AG08395 (cell line): ENCODE measurements at regions not wholly inside any gene's neighbourhood (a gene's known extent, or its start where the extent isn't known, plus 50 kb on each side); places are given as distances from the start of the nearest gene placed in this dataset.
"Not testable (repeated sequence)": the region's sequence is repeated elsewhere in the genome, so short reads cannot be mapped to it uniquely, and the experiment has no call there.

Experiments
- DNase-seq: peaks from one replicate; pipeline ENCODE4 v3.0.0; 2012; ENCODE audit warnings: mixed read lengths, low spot score

- DNase-seq = peak; percentile 9
Observed at GRCh38 chr17:30686538-30687479, 137.7 kb downstream of the CRLF3 start.

- not testable (repeated sequence) for DNase-seq
Observed at GRCh38 chr17:30682280-30682679, 142.2 kb downstream of the CRLF3 start.

- not testable (repeated sequence) for DNase-seq
Observed at GRCh38 chr17:30680681-30681080, 143.8 kb downstream of the CRLF3 start.

GRCh38 chr17:30677550-30678249 is 146.8 kb downstream of the CRLF3 start:
- no peak for DNase-seq

GRCh38 chr17:30675777-30676492 is 148.6 kb downstream of the CRLF3 start:
- not testable (repeated sequence) for DNase-seq

GRCh38 chr17:30669217-30669649 is 155.3 kb downstream of the CRLF3 start:
- not testable (repeated sequence) for DNase-seq

- DNase-seq = not testable (repeated sequence)
Observed at GRCh38 chr17:30668360-30669181, 155.9 kb downstream of the CRLF3 start.

- not testable (repeated sequence) for DNase-seq
Observed at GRCh38 chr17:30667657-30668359, 156.7 kb downstream of the CRLF3 start.

GRCh38 chr17:30666838-30667656 is 157.4 kb downstream of the CRLF3 start:
- not testable (repeated sequence) for DNase-seq

GRCh38 chr17:30663727-30664455 is 160.6 kb downstream of the CRLF3 start:
- not testable (repeated sequence) for DNase-seq

- not testable (repeated sequence) for DNase-seq
Observed at GRCh38 chr17:30657148-30657547, 167.3 kb downstream of the CRLF3 start.

GRCh38 chr17:30653038-30653437 is 171.5 kb downstream of the CRLF3 start:
- not testable (repeated sequence) for DNase-seq

- not testable (repeated sequence) for DNase-seq
Observed at GRCh38 chr17:30650149-30650548, 172.9 kb downstream of the GOSR1 start.

GRCh38 chr17:30648015-30648620 is 170.9 kb downstream of the GOSR1 start:
- DNase-seq = not testable (repeated sequence)

- not testable (repeated sequence) for DNase-seq
Observed at GRCh38 chr17:30645875-30646274, 168.7 kb downstream of the GOSR1 start.

- DNase-seq = not testable (repeated sequence)
Observed at GRCh38 chr17:30644713-30645112, 167.5 kb downstream of the GOSR1 start.

GRCh38 chr17:30644287-30644686 is 167.1 kb downstream of the GOSR1 start:
- DNase-seq = not testable (repeated sequence)

GRCh38 chr17:30641428-30641827 is 164.2 kb downstream of the GOSR1 start:
- DNase-seq = not testable (repeated sequence)
